ENCODE measurements at regions not wholly inside any gene's neighbourhood (a gene's known extent, or its start where the extent isn't known, plus 50 kb on each side); places are given as distances from the start of the nearest gene placed in this dataset.

- intact Hi-C loops (cut with DNase I): no loop called here
These were observed 878.7 kb upstream of the SLITRK1 start for GRCh38 chr13:84760956-84761355.

GRCh38 chr13:84749126-84749525, 866.9 kb upstream of the SLITRK1 start:
- Histone ChIP-seq H3K27me3 (no peaks in the 10 kb centered on the region), H3K4me1 (no peaks in the 10 kb centered on the region), H3K27ac (no peak overlapping the region), H3K9me3 (no peaks in the 10 kb centered on the region), H3K36me3 (no peaks in the 10 kb centered on the region), H3K4me3 (replicated peaks in 1 of 3) (no peak overlapping the region)
- no peak for DNase-seq
- TF ChIP-seq POLR2A (IDR thresholded peaks at IDR 0.05): no peak
- TF ChIP-seq, protein P1, sequence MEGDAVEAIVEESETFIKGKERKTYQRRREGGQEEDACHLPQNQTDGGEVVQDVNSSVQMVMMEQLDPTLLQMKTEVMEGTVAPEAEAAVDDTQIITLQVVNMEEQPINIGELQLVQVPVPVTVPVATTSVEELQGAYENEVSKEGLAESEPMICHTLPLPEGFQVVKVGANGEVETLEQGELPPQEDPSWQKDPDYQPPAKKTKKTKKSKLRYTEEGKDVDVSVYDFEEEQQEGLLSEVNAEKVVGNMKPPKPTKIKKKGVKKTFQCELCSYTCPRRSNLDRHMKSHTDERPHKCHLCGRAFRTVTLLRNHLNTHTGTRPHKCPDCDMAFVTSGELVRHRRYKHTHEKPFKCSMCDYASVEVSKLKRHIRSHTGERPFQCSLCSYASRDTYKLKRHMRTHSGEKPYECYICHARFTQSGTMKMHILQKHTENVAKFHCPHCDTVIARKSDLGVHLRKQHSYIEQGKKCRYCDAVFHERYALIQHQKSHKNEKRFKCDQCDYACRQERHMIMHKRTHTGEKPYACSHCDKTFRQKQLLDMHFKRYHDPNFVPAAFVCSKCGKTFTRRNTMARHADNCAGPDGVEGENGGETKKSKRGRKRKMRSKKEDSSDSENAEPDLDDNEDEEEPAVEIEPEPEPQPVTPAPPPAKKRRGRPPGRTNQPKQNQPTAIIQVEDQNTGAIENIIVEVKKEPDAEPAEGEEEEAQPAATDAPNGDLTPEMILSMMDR (IDR thresholded peaks at IDR 0.05): no peak
- 74 to 90% methylated on average over 1 of the region's 1 CpG for WGBS, 2 donors
- intact Hi-C loops (cut with DNase I): no loop called here

More at GRCh38 chr13:84760956-84761355, 878.7 kb upstream of the SLITRK1 start:
- Histone ChIP-seq H3K27ac (no peak overlapping the region), H3K4me3 (replicated peaks in 1 of 3) (no peak overlapping the region), H3K36me3 (no peaks in the 10 kb centered on the region), H3K27me3 (no peaks in the 10 kb centered on the region), H3K4me1 (no peaks in the 10 kb centered on the region), H3K9me3 (no peaks in the 10 kb centered on the region)
- TF ChIP-seq POLR2A (IDR thresholded peaks at IDR 0.05): no peak
- TF ChIP-seq, protein P1 (IDR thresholded peaks at IDR 0.05): no peak
- 86 to 90% methylated on average over 1 of the region's 1 CpG for WGBS, 2 donors
- DNase-seq: no peak

DNA sequence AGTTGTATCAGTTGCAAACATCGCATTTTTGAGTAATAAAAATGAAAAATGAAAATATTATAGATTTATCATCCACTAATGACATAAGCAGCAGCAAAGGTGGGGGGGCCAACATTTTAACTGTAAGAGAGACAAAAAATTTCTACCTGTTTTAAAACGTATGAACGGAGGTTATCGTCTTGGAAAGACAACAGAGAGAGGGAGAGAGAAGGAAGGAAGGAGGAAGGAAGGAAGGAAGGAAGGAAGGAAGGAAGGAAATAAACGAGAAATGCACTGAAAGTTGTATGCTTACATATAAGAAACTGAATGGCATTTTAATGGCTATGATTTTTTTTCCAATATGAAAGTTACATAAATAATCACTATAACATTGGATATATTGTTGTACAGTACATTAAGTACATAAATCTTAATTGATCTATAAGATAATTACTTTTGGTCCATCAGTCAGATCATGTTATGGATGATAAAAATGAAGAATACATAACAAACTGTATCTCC, 862.8 kb upstream of the SLITRK1 start:
- no peak for DNase-seq
- no peak for TF ChIP-seq POLR2A (IDR thresholded peaks at IDR 0.05)
- TF ChIP-seq, protein P1 (IDR thresholded peaks at IDR 0.05): no peak
- no peaks in the 10 kb centered on the region for H3K27me3 ChIP-seq
- no peaks in the 10 kb centered on the region for H3K4me1 ChIP-seq
- intact Hi-C loops (cut with DNase I): no loop called here
- H3K4me3 ChIP-seq (replicated peaks in 1 of 3): no peak overlapping the region
- WGBS, 2 donors: 84% methylated on average over 5 of the region's 5 CpGs
- H3K36me3 ChIP-seq: no peaks in the 10 kb centered on the region
- no peaks in the 10 kb centered on the region for H3K9me3 ChIP-seq
- no peak overlapping the region for H3K27ac ChIP-seq

DNA sequence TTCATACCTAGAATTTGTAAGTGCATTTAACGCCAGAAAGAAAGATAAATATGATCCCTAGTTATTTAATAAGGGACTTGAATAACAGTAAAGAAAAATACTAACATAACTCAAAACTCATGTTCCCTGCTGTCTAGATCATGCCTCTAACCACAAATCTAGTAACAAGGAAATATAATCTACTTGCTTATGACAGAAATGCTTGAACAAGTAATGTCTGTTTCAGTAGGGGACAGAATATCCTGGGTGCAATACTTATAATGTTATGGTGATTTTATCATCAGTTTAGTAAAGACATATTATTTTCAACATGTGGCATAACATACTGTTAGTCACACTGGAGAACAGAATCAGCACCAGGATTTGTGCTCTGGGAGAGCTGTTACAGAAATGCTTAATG, 861.9 kb upstream of the SLITRK1 start:
- no peak for DNase-seq
- no peak overlapping the region for H3K27ac ChIP-seq
- no peaks in the 10 kb centered on the region for H3K9me3 ChIP-seq
- H3K4me1 ChIP-seq: no peaks in the 10 kb centered on the region
- H3K27me3 ChIP-seq: no peaks in the 10 kb centered on the region
- H3K36me3 ChIP-seq: no peaks in the 10 kb centered on the region
- TF ChIP-seq, protein P1 (IDR thresholded peaks at IDR 0.05): no peak
- no peak for TF ChIP-seq POLR2A (IDR thresholded peaks at IDR 0.05)
- WGBS, 2 donors: 50 to 78% methylated on average over 1 of the region's 1 CpG
- intact Hi-C loops (cut with DNase I): no loop called here
- no peak overlapping the region for H3K4me3 ChIP-seq (replicated peaks in 1 of 3)

- no peaks in the 10 kb centered on the region for H3K36me3 ChIP-seq
- no peak overlapping the region for H3K27ac ChIP-seq
- H3K4me3 ChIP-seq (replicated peaks in 1 of 3): no peak overlapping the region
- no peaks in the 10 kb centered on the region for H3K27me3 ChIP-seq
- H3K9me3 ChIP-seq: no peaks in the 10 kb centered on the region
- H3K4me1 ChIP-seq: no peaks in the 10 kb centered on the region
- intact Hi-C loops (cut with DNase I): no loop called here
- TF ChIP-seq, protein P1 (IDR thresholded peaks at IDR 0.05): no peak
- no peak for DNase-seq
These were observed 859.0 kb upstream of the SLITRK1 start for GRCh38 chr13:84741253-84741652.
